ENCODE measurements at regions not wholly inside any gene's neighbourhood (a gene's known extent, or its start where the extent isn't known, plus 50 kb on each side); places are given as distances from the start of the nearest gene placed in this dataset.

GRCh38 chr15:95857124-95857757, 473.3 kb upstream of the NR2F2 start:
- DNase-seq, result no peak

GRCh38 chr15:95857758-95858157, 472.7 kb upstream of the NR2F2 start:
- no peak for DNase-seq

- no peak for DNase-seq
Measured at GRCh38 chr15:95860406-95860805, 470.1 kb upstream of the NR2F2 start.

GRCh38 chr15:95864467-95864886, 466.0 kb upstream of the NR2F2 start:
- DNase-seq, result no peak

- no peak for DNase-seq
Measured at GRCh38 chr15:95865330-95865739, 465.2 kb upstream of the NR2F2 start.

- DNase-seq, result no peak
Measured at GRCh38 chr15:95866711-95867440, 463.6 kb upstream of the NR2F2 start.

- DNase-seq, result no peak
Measured at GRCh38 chr15:95868450-95868849, 462.1 kb upstream of the NR2F2 start.

- DNase-seq, result no peak
Measured at GRCh38 chr15:95868970-95869369, 461.5 kb upstream of the NR2F2 start.

GRCh38 chr15:95869920-95870319, 460.6 kb upstream of the NR2F2 start:
- DNase-seq, result no peak

GRCh38 chr15:95872366-95872771, 458.1 kb upstream of the NR2F2 start:
- DNase-seq, result no peak

GRCh38 chr15:95874637-95875036, 455.9 kb upstream of the NR2F2 start:
- peak; percentile 10 for DNase-seq

- DNase-seq, result peak; percentile 8
Measured at GRCh38 chr15:95875121-95875643, 455.3 kb upstream of the NR2F2 start.

GRCh38 chr15:95880031-95880570, 450.4 kb upstream of the NR2F2 start:
- DNase-seq, result peak; percentile 18

- DNase-seq, result no peak
Measured at GRCh38 chr15:95880630-95881029, 449.9 kb upstream of the NR2F2 start.

GRCh38 chr15:95883064-95883463, 447.4 kb upstream of the NR2F2 start:
- DNase-seq, result no peak

GRCh38 chr15:95884276-95884675, 446.2 kb upstream of the NR2F2 start:
- DNase-seq, result no peak

GRCh38 chr15:95887666-95888390, 442.7 kb upstream of the NR2F2 start:
- no peak for DNase-seq

GRCh38 chr15:95888762-95889161, 441.7 kb upstream of the NR2F2 start:
- DNase-seq, result no peak

- DNase-seq, result no peak
Measured at GRCh38 chr15:95894407-95894956, 436.0 kb upstream of the NR2F2 start.

GRCh38 chr15:95895508-95895907, 435.0 kb upstream of the NR2F2 start:
- DNase-seq, result no peak

- DNase-seq, result no peak
Measured at GRCh38 chr15:95897651-95898050, 432.8 kb upstream of the NR2F2 start.

GRCh38 chr15:95898761-95899160, 431.7 kb upstream of the NR2F2 start:
- no peak for DNase-seq

All from muscle of arm (tissue), 1 donor.